Type B pancreatic cell (in vitro differentiated cells): ENCODE measurements at regions not wholly inside any gene's neighbourhood (a gene's known extent, or its start where the extent isn't known, plus 50 kb on each side); places are given as distances from the start of the nearest gene placed in this dataset.

ENCODE experiments used
- DNase-seq: peaks from one replicate; pipeline ENCODE4 v3.0.0; 2021; ENCODE audit warnings: mixed read lengths; ENCODE audit not compliant: unreplicated experiment; ENCODE audit errors: extremely low spot score
- H3K27ac Mint-ChIP-seq: 2 replicates; pipeline ENCODE4 v1.8.0; 2021; ENCODE audit warnings: mild to moderate bottlenecking, mixed read lengths
- H3K27me3 Mint-ChIP-seq: 2 replicates; pipeline ENCODE4 v1.8.0; 2021; ENCODE audit warnings: mixed read lengths
- H3K36me3 Mint-ChIP-seq: 2 replicates; pipeline ENCODE4 v1.8.0; 2021; ENCODE audit warnings: mixed read lengths
- H3K4me1 Mint-ChIP-seq: one replicate; pipeline ENCODE4 v1.8.0; 2021; ENCODE audit warnings: mixed read lengths; ENCODE audit not compliant: unreplicated experiment
- H3K4me3 Mint-ChIP-seq: 2 replicates; pipeline ENCODE4 v1.8.0; 2021; ENCODE audit warnings: mild to moderate bottlenecking, mixed read lengths
- H3K9me3 Mint-ChIP-seq: 2 replicates; pipeline ENCODE4 v1.8.0; 2021; ENCODE audit warnings: mixed read lengths
- TF ChIP-seq, protein P1 (sequence below): fragments of 200-600 bp; sonication (generic); conservative IDR thresholded peaks from 2 replicates; pipeline ENCODE4 v1.5.0; 2021; ENCODE audit warnings: antibody characterized with exemption, mild to moderate bottlenecking

- no peak for DNase-seq
- Mint-ChIP-seq H3K27ac (no peak overlapping the region), H3K36me3 (no peaks in the 10 kb centered on the region), H3K9me3 (no peaks in the 10 kb centered on the region), H3K4me3 (no peak overlapping the region), H3K27me3 (no peaks in the 10 kb centered on the region), H3K4me1 (peaks cover 5% of the 10 kb centered on the region)
- TF ChIP-seq, protein P1, sequence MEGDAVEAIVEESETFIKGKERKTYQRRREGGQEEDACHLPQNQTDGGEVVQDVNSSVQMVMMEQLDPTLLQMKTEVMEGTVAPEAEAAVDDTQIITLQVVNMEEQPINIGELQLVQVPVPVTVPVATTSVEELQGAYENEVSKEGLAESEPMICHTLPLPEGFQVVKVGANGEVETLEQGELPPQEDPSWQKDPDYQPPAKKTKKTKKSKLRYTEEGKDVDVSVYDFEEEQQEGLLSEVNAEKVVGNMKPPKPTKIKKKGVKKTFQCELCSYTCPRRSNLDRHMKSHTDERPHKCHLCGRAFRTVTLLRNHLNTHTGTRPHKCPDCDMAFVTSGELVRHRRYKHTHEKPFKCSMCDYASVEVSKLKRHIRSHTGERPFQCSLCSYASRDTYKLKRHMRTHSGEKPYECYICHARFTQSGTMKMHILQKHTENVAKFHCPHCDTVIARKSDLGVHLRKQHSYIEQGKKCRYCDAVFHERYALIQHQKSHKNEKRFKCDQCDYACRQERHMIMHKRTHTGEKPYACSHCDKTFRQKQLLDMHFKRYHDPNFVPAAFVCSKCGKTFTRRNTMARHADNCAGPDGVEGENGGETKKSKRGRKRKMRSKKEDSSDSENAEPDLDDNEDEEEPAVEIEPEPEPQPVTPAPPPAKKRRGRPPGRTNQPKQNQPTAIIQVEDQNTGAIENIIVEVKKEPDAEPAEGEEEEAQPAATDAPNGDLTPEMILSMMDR: no peak
Measured at GRCh38 chr18:37714691-37715090, 149.1 kb upstream of the CELF4 start.

DNA sequence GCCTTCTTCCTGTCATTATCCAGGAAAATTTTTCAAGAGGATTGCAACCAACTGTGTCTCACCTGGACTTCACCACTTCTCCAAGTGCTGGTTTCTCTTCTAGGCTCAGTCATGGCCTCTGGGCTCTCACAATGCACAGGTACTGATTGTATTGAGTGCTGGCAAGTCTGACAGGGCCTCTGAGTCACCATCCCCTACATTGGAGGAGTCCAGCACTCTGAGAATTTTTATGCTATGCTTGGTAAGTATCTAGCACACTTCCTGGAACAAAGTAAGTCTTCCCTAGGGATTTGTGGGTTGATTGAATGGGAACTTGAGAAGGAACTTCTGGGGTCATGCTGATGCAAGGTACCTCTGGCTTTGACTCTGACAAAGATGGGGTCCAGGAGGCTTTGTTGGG is 147.2 kb upstream of the CELF4 start:
- Mint-ChIP-seq H3K27ac (no peak overlapping the region), H3K9me3 (no peaks in the 10 kb centered on the region), H3K36me3 (no peaks in the 10 kb centered on the region), H3K4me3 (no peak overlapping the region), H3K27me3 (no peaks in the 10 kb centered on the region), H3K4me1 (peaks cover 5% of the 10 kb centered on the region)
- TF ChIP-seq, protein P1: no peak
- no peak for DNase-seq

GRCh38 chr18:37711766-37712505 is 146.3 kb upstream of the CELF4 start:
- no peak for DNase-seq
- H3K4me1 Mint-ChIP-seq: peaks cover 5% of the 10 kb centered on the region
- no peak overlapping the region for H3K4me3 Mint-ChIP-seq
- no peaks in the 10 kb centered on the region for H3K9me3 Mint-ChIP-seq
- TF ChIP-seq, protein P1: no peak
- no peaks in the 10 kb centered on the region for H3K27me3 Mint-ChIP-seq
- H3K36me3 Mint-ChIP-seq: no peaks in the 10 kb centered on the region
- H3K27ac Mint-ChIP-seq: no peak overlapping the region

- H3K4me1 Mint-ChIP-seq: peaks cover 5% of the 10 kb centered on the region
- H3K27ac Mint-ChIP-seq: no peak overlapping the region
- no peaks in the 10 kb centered on the region for H3K36me3 Mint-ChIP-seq
- no peaks in the 10 kb centered on the region for H3K9me3 Mint-ChIP-seq
- H3K27me3 Mint-ChIP-seq: no peaks in the 10 kb centered on the region
- no peak overlapping the region for H3K4me3 Mint-ChIP-seq
- TF ChIP-seq, protein P1: no peak
- no peak for DNase-seq
Measured at GRCh38 chr18:37710726-37711125, 145.1 kb upstream of the CELF4 start.

- TF ChIP-seq, protein P1: no peak
- H3K27me3 Mint-ChIP-seq: no peaks in the 10 kb centered on the region
- H3K9me3 Mint-ChIP-seq: no peaks in the 10 kb centered on the region
- DNase-seq: no peak
- no peaks in the 10 kb centered on the region for H3K4me1 Mint-ChIP-seq
- no peak overlapping the region for H3K4me3 Mint-ChIP-seq
- H3K27ac Mint-ChIP-seq: no peak overlapping the region
- H3K36me3 Mint-ChIP-seq: no peaks in the 10 kb centered on the region
Measured at GRCh38 chr18:37709740-37710139, 144.1 kb upstream of the CELF4 start.
